Stimulated activated effector memory CD8-positive, alpha-beta T cell treated with anti-CD3 and anti-CD28 coated beads, Interleukin-12 subunit alpha, Interleukin-12 subunit beta, amount 100 ng/mL, for 72 hours (primary cell): ENCODE measurements at regions not wholly inside any gene's neighbourhood (a gene's known extent, or its start where the extent isn't known, plus 50 kb on each side); places are given as distances from the start of the nearest gene placed in this dataset.

Experiments used
- ATAC-seq: fragments of 150-1000 bp; cut with Tn5 transposase; 2 replicates; pipeline ENCODE4 v1.10.0; 2021
- DNase-seq, 2 donors: peaks; one replicate each; pipeline ENCODE4 v3.0.0; 2021 to 2022; ENCODE audit warnings: low spot score in 2 of 2
- H3K27ac Mint-ChIP-seq: one replicate; pipeline ENCODE4 v1.8.0; 2022; ENCODE audit warnings: mild to moderate bottlenecking, mixed read lengths
- H3K36me3 Mint-ChIP-seq: one replicate; pipeline ENCODE4 v1.8.0; 2022; ENCODE audit warnings: mild to moderate bottlenecking, mixed read lengths
- H3K4me1 Mint-ChIP-seq: one replicate; pipeline ENCODE4 v1.8.0; 2022; ENCODE audit warnings: mixed read lengths
- H3K4me3 Mint-ChIP-seq: one replicate; pipeline ENCODE4 v1.8.0; 2022; ENCODE audit warnings: mild to moderate bottlenecking, mixed read lengths
- H3K9me3 Mint-ChIP-seq: one replicate; pipeline ENCODE4 v1.8.0; 2022; ENCODE audit warnings: mixed read lengths

- peaks cover 13% of the 10 kb centered on the region for H3K9me3 Mint-ChIP-seq
- H3K27ac Mint-ChIP-seq = no peak overlapping the region
- H3K4me1 Mint-ChIP-seq = no peaks in the 10 kb centered on the region
- H3K36me3 Mint-ChIP-seq = no peaks in the 10 kb centered on the region
- ATAC-seq = no peak
- H3K4me3 Mint-ChIP-seq = no peak overlapping the region
- DNase-seq = no peak
Observed at GRCh38 chr16:63080746-63081145, 1044.5 kb upstream of the CDH8 start.

- DNase-seq (no peak), ATAC-seq (no peak)
- Mint-ChIP-seq H3K4me3 (no peak overlapping the region), H3K36me3 (no peaks in the 10 kb centered on the region), H3K27ac (no peak overlapping the region), H3K4me1 (no peaks in the 10 kb centered on the region), H3K9me3 (peaks cover 27% of the 10 kb centered on the region)
Observed at GRCh38 chr16:63069047-63069446, 1032.8 kb upstream of the CDH8 start.

GRCh38 chr16:63067141-63067540, 1030.9 kb upstream of the CDH8 start:
- H3K9me3 Mint-ChIP-seq = peaks cover 21% of the 10 kb centered on the region
- no peaks in the 10 kb centered on the region for H3K36me3 Mint-ChIP-seq
- no peak overlapping the region for H3K27ac Mint-ChIP-seq
- no peak overlapping the region for H3K4me3 Mint-ChIP-seq
- DNase-seq = no peak
- no peak for ATAC-seq
- no peaks in the 10 kb centered on the region for H3K4me1 Mint-ChIP-seq

GRCh38 chr16:63066552-63066951, 1030.3 kb upstream of the CDH8 start:
- H3K4me3 Mint-ChIP-seq = no peak overlapping the region
- H3K4me1 Mint-ChIP-seq = no peaks in the 10 kb centered on the region
- ATAC-seq (no peak), DNase-seq (no peak)
- H3K27ac Mint-ChIP-seq = no peak overlapping the region
- H3K9me3 Mint-ChIP-seq = peaks cover 19% of the 10 kb centered on the region
- H3K36me3 Mint-ChIP-seq = no peaks in the 10 kb centered on the region

- Mint-ChIP-seq H3K36me3 (no peaks in the 10 kb centered on the region), H3K9me3 (peaks cover 20% of the 10 kb centered on the region), H3K27ac (no peak overlapping the region), H3K4me3 (no peak overlapping the region), H3K4me1 (no peaks in the 10 kb centered on the region)
- no peak for ATAC-seq
- DNase-seq = no peak
Observed at GRCh38 chr16:63061319-63061718, 1025.1 kb upstream of the CDH8 start.

GRCh38 chr16:63059676-63060075, 1023.4 kb upstream of the CDH8 start:
- H3K4me1 Mint-ChIP-seq = no peaks in the 10 kb centered on the region
- DNase-seq = no peak
- H3K4me3 Mint-ChIP-seq = no peak overlapping the region

GRCh38 chr16:63057341-63057740, 1021.1 kb upstream of the CDH8 start:
- H3K4me1 Mint-ChIP-seq = no peaks in the 10 kb centered on the region
- H3K27ac Mint-ChIP-seq = no peak overlapping the region
- DNase-seq = no peak
- no peaks in the 10 kb centered on the region for H3K36me3 Mint-ChIP-seq
- peaks cover 23% of the 10 kb centered on the region for H3K9me3 Mint-ChIP-seq
- no peak overlapping the region for H3K4me3 Mint-ChIP-seq
- ATAC-seq = no peak

More at GRCh38 chr16:63059676-63060075, 1023.4 kb upstream of the CDH8 start:
- no peak for ATAC-seq
- Mint-ChIP-seq H3K9me3 (peaks cover 22% of the 10 kb centered on the region), H3K36me3 (no peaks in the 10 kb centered on the region), H3K27ac (no peak overlapping the region)

GRCh38 chr16:63050391-63050790, 1014.2 kb upstream of the CDH8 start:
- no peaks in the 10 kb centered on the region for H3K4me1 Mint-ChIP-seq
- no peak overlapping the region for H3K27ac Mint-ChIP-seq
- no peak overlapping the region for H3K4me3 Mint-ChIP-seq
- no peak for ATAC-seq
- DNase-seq = no peak
- no peaks in the 10 kb centered on the region for H3K36me3 Mint-ChIP-seq
- H3K9me3 Mint-ChIP-seq = peaks cover 20% of the 10 kb centered on the region

- no peaks in the 10 kb centered on the region for H3K36me3 Mint-ChIP-seq
- ATAC-seq = no peak
- no peak overlapping the region for H3K27ac Mint-ChIP-seq
- no peak for DNase-seq
- no peaks in the 10 kb centered on the region for H3K4me1 Mint-ChIP-seq
- H3K9me3 Mint-ChIP-seq = peaks cover 29% of the 10 kb centered on the region
- H3K4me3 Mint-ChIP-seq = no peak overlapping the region
Observed at GRCh38 chr16:63038397-63039106, 1002.3 kb upstream of the CDH8 start.

- H3K4me3 Mint-ChIP-seq = no peak overlapping the region
- no peaks in the 10 kb centered on the region for H3K36me3 Mint-ChIP-seq
- H3K9me3 Mint-ChIP-seq = peaks cover 30% of the 10 kb centered on the region
- H3K4me1 Mint-ChIP-seq = no peaks in the 10 kb centered on the region
- ATAC-seq = no peak
- no peak for DNase-seq
- no peak overlapping the region for H3K27ac Mint-ChIP-seq
Observed at GRCh38 chr16:63037761-63038396, 1001.6 kb upstream of the CDH8 start.

GRCh38 chr16:63018581-63019223, 982.5 kb upstream of the CDH8 start:
- no peak overlapping the region for H3K4me3 Mint-ChIP-seq
- H3K4me1 Mint-ChIP-seq = no peaks in the 10 kb centered on the region
- peaks cover 19% of the 10 kb centered on the region for H3K9me3 Mint-ChIP-seq

GRCh38 chr16:63008688-63009087, 972.5 kb upstream of the CDH8 start:
- ATAC-seq (no peak), DNase-seq (no peak)
- H3K27ac Mint-ChIP-seq = no peak overlapping the region
- H3K9me3 Mint-ChIP-seq = peaks cover 10% of the 10 kb centered on the region
- H3K4me3 Mint-ChIP-seq = no peak overlapping the region
- no peaks in the 10 kb centered on the region for H3K4me1 Mint-ChIP-seq
- H3K36me3 Mint-ChIP-seq = no peaks in the 10 kb centered on the region

More at GRCh38 chr16:63018581-63019223, 982.5 kb upstream of the CDH8 start:
- DNase-seq (no peak), ATAC-seq (no peak)
- Mint-ChIP-seq H3K27ac (no peak overlapping the region), H3K36me3 (no peaks in the 10 kb centered on the region)

GRCh38 chr16:63005356-63005755, 969.1 kb upstream of the CDH8 start:
- no peak overlapping the region for H3K4me3 Mint-ChIP-seq
- ATAC-seq (no peak), DNase-seq (no peak)
- peaks cover 14% of the 10 kb centered on the region for H3K9me3 Mint-ChIP-seq
- H3K36me3 Mint-ChIP-seq = no peaks in the 10 kb centered on the region
- H3K27ac Mint-ChIP-seq = no peak overlapping the region
- no peaks in the 10 kb centered on the region for H3K4me1 Mint-ChIP-seq

GRCh38 chr16:62989480-62989879, 953.2 kb upstream of the CDH8 start:
- no peaks in the 10 kb centered on the region for H3K36me3 Mint-ChIP-seq
- no peak overlapping the region for H3K27ac Mint-ChIP-seq
- peaks cover 6% of the 10 kb centered on the region for H3K9me3 Mint-ChIP-seq
- DNase-seq (no peak), ATAC-seq (no peak)
- H3K4me1 Mint-ChIP-seq = no peaks in the 10 kb centered on the region
- no peak overlapping the region for H3K4me3 Mint-ChIP-seq

- no peak for DNase-seq
- Mint-ChIP-seq H3K4me3 (no peak overlapping the region), H3K9me3 (peaks cover 11% of the 10 kb centered on the region), H3K4me1 (no peaks in the 10 kb centered on the region), H3K36me3 (no peaks in the 10 kb centered on the region), H3K27ac (no peak overlapping the region)
- ATAC-seq = no peak
Observed at GRCh38 chr16:62985722-62986121, 949.5 kb upstream of the CDH8 start.

- H3K4me1 Mint-ChIP-seq = no peaks in the 10 kb centered on the region
- H3K27ac Mint-ChIP-seq = no peak overlapping the region
- ATAC-seq (no peak), DNase-seq (no peak)
- no peaks in the 10 kb centered on the region for H3K36me3 Mint-ChIP-seq
- peaks cover 18% of the 10 kb centered on the region for H3K9me3 Mint-ChIP-seq
- H3K4me3 Mint-ChIP-seq = no peak overlapping the region
Observed at GRCh38 chr16:62978451-62978850, 942.2 kb upstream of the CDH8 start.
